Activated CD8-positive, alpha-beta T cell treated with anti-CD3 and anti-CD28 coated beads for 36 hours (primary cell): ENCODE measurements at regions not wholly inside any gene's neighbourhood (a gene's known extent, or its start where the extent isn't known, plus 50 kb on each side); places are given as distances from the start of the nearest gene placed in this dataset.

Experiments used
- ATAC-seq: fragments of 200-7000 bp; cut with Tn5 transposase; one replicate; pipeline ENCODE4 v1.10.0; 2021; ENCODE audit warnings: mild to moderate bottlenecking, moderate library complexity
- CTCF ChIA-PET: fragments of 350-600 bp; sonication (Branson Sonifier 250); formaldehyde crosslinking; loops from one replicate; lab custom pipeline; 2021; ENCODE audit warnings: antibody characterized with exemption; lab: Charles Lee
- POLR2A ChIA-PET: fragments of 350-600 bp; sonication (Branson Sonifier 250); formaldehyde crosslinking; loops from one replicate; lab custom pipeline; 2021; ENCODE audit warnings: antibody characterized with exemption; lab: Charles Lee
- DNase-seq: peaks from one replicate; pipeline ENCODE4 v3.0.0-alpha.2; 2020
- H3K27ac Mint-ChIP-seq: one replicate; pipeline ENCODE4 v1.8.0; 2021; ENCODE audit warnings: mild to moderate bottlenecking, mixed read lengths
- H3K27me3 Mint-ChIP-seq: one replicate; pipeline ENCODE4 v1.8.0; 2021; ENCODE audit warnings: mixed read lengths
- H3K36me3 Mint-ChIP-seq: one replicate; pipeline ENCODE4 v1.8.0; 2021; ENCODE audit warnings: low read depth, mixed read lengths
- H3K4me1 Mint-ChIP-seq: one replicate; pipeline ENCODE4 v1.8.0; 2021; ENCODE audit warnings: low read depth, mixed read lengths
- H3K4me3 Mint-ChIP-seq: one replicate; pipeline ENCODE4 v1.8.0; 2021; ENCODE audit warnings: mild to moderate bottlenecking, moderate library complexity, mixed read lengths
- H3K9me3 Mint-ChIP-seq: one replicate; pipeline ENCODE4 v1.8.0; 2021; ENCODE audit warnings: mixed read lengths
- CTCF ChIP-seq: fragments of 200-600 bp; IDR thresholded peaks from one replicate; pipeline ENCODE4 v1.8.0; 2022; ENCODE audit warnings: antibody characterized with exemption, mild to moderate bottlenecking
- intact Hi-C: fragments of 100-400 bp; cut with micrococcal nuclease; formaldehyde crosslinking; loops from one replicate; pipeline ENCODE4 v1.10.0; 2022

GRCh38 chr7:41217306-41217705, 485.6 kb downstream of the INHBA start:
- TF ChIP-seq CTCF = no peak

GRCh38 chr7:41207141-41207540, 495.7 kb downstream of the INHBA start:
- POLR2A ChIA-PET = no interaction called here
- peaks cover 3% of the 10 kb centered on the region for H3K9me3 Mint-ChIP-seq
- TF ChIP-seq CTCF = no peak
- CTCF ChIA-PET = no interaction called here
- no peaks in the 10 kb centered on the region for H3K36me3 Mint-ChIP-seq
- no peak overlapping the region for H3K4me3 Mint-ChIP-seq
- no peak overlapping the region for H3K27ac Mint-ChIP-seq
- DNase-seq (no peak), ATAC-seq (no peak)
- no peaks in the 10 kb centered on the region for H3K4me1 Mint-ChIP-seq
- intact Hi-C loops = no loop called here
- no peaks in the 10 kb centered on the region for H3K27me3 Mint-ChIP-seq

More at GRCh38 chr7:41217306-41217705, 485.6 kb downstream of the INHBA start:
- POLR2A ChIA-PET = no interaction called here
- no peaks in the 10 kb centered on the region for H3K36me3 Mint-ChIP-seq
- no peak overlapping the region for H3K27ac Mint-ChIP-seq
- ATAC-seq (no peak), DNase-seq (no peak)
- intact Hi-C loops = no loop called here
- no peak overlapping the region for H3K4me3 Mint-ChIP-seq
- H3K27me3 Mint-ChIP-seq = no peaks in the 10 kb centered on the region
- no peaks in the 10 kb centered on the region for H3K4me1 Mint-ChIP-seq
- CTCF ChIA-PET = no interaction called here
- no peaks in the 10 kb centered on the region for H3K9me3 Mint-ChIP-seq

- Mint-ChIP-seq H3K4me3 (no peak overlapping the region), H3K27ac (no peak overlapping the region), H3K4me1 (no peaks in the 10 kb centered on the region), H3K36me3 (no peaks in the 10 kb centered on the region), H3K27me3 (no peaks in the 10 kb centered on the region), H3K9me3 (peaks cover 3% of the 10 kb centered on the region)
- no peak for TF ChIP-seq CTCF
- DNase-seq = no peak
- intact Hi-C loops = no loop called here
- ATAC-seq = no peak
- POLR2A ChIA-PET = interaction anchor here (0.6 kb wide), 1 partner anchor 70 kb away, joined by 3 read pairs; no protein-coding TSS in a partner anchor
- CTCF ChIA-PET = no interaction called here
These were observed 496.6 kb downstream of the INHBA start for GRCh38 chr7:41206267-41206666.

GRCh38 chr7:41205600-41205999, 497.3 kb downstream of the INHBA start:
- no peak overlapping the region for H3K27ac Mint-ChIP-seq
- H3K4me1 Mint-ChIP-seq = no peaks in the 10 kb centered on the region
- intact Hi-C loops = no loop called here
- ChIA-PET POLR2A (no interaction called here), CTCF (no interaction called here)
- no peaks in the 10 kb centered on the region for H3K36me3 Mint-ChIP-seq
- DNase-seq = no peak
- H3K4me3 Mint-ChIP-seq = no peak overlapping the region
- peaks cover 3% of the 10 kb centered on the region for H3K9me3 Mint-ChIP-seq
- no peak for ATAC-seq
- TF ChIP-seq CTCF = no peak
- no peaks in the 10 kb centered on the region for H3K27me3 Mint-ChIP-seq

- DNase-seq (no peak), ATAC-seq (no peak)
- POLR2A ChIA-PET = no interaction called here
- TF ChIP-seq CTCF = no peak
- Mint-ChIP-seq H3K27ac (no peak overlapping the region), H3K4me3 (no peak overlapping the region), H3K4me1 (no peaks in the 10 kb centered on the region), H3K27me3 (no peaks in the 10 kb centered on the region), H3K36me3 (no peaks in the 10 kb centered on the region), H3K9me3 (peaks cover 3% of the 10 kb centered on the region)
- CTCF ChIA-PET = no interaction called here
- intact Hi-C loops = no loop called here
These were observed 499.3 kb downstream of the INHBA start for GRCh38 chr7:41203542-41203941.
